SK-N-SH (cell line): ENCODE measurements at regions not wholly inside any gene's neighbourhood (a gene's known extent, or its start where the extent isn't known, plus 50 kb on each side); places are given as distances from the start of the nearest gene placed in this dataset.
A peak's percentile ranks its signal among the peaks of the same experiment; 100 is the strongest.

Source experiments
- CTCF ChIA-PET: fragments of 300-600, 350-600 bp; formaldehyde crosslinking; extraction: SDS; loops from one replicate; lab custom pipeline; 2021; lab: Yijun Ruan, JAX
- POLR2A ChIA-PET: fragments of 350-600 bp; sonication (Branson Sonifier 250); formaldehyde crosslinking; extraction: SDS; loops from one replicate; lab custom pipeline; 2020; ENCODE audit warnings: antibody characterized with exemption, inconsistent platforms; lab: Yijun Ruan, JAX
- DNase-seq: peaks from one replicate; pipeline ENCODE4 v3.0.0; 2012
- H2AFZ ChIP-seq: fragments of 200-600 bp; sonication (generic); 2 replicates; pipeline ENCODE4 v1.8.1; 2016; ENCODE audit warnings: antibody characterized with exemption, mild to moderate bottlenecking, low read depth
- H3F3A ChIP-seq: fragments of 200-600 bp; sonication (generic); replicated peaks from 2 replicates; pipeline ENCODE3; 2016; ENCODE audit warnings: antibody characterized with exemption, mild to moderate bottlenecking; ENCODE audit not compliant: insufficient read depth
- H3K27ac ChIP-seq, 2 experiments: fragments of 200-500 bp in 1 of 2; fragments of 200-600 bp in 1 of 2; sonication (Bioruptor generic) in 1 of 2; sonication (generic), shearing (Covaris generic) in 1 of 2; 2 replicates each; pipeline versions ENCODE4 v1.5.1 to v1.6.1; 2014 to 2016; ENCODE audit warnings: low read depth in 2 of 2, inconsistent platforms in 1 of 2, low read length in 1 of 2, mild to moderate bottlenecking in 1 of 2, mixed read lengths in 1 of 2
- H3K27me3 ChIP-seq: fragments of 200-600 bp; sonication (generic), shearing (Covaris generic); 2 replicates; pipeline ENCODE4 v1.6.1; 2016; ENCODE audit warnings: mixed run types; ENCODE audit not compliant: insufficient read depth
- H3K36me3 ChIP-seq, 2 experiments: fragments of 200-500 bp in 1 of 2; fragments of 200-600 bp in 1 of 2; sonication (Bioruptor generic) in 1 of 2; sonication (generic) in 1 of 2; replicated peaks in 1 of 2; 2 replicates each; pipeline versions ENCODE3 to v1.5.1; 2014 to 2016; ENCODE audit warnings: low read length in 1 of 2, mild to moderate bottlenecking in 1 of 2; ENCODE audit not compliant: insufficient read depth in 2 of 2, control insufficient read depth in 1 of 2
- H3K4me1 ChIP-seq, 2 experiments: fragments of 200-500 bp in 1 of 2; fragments of 200-600 bp in 1 of 2; sonication (Bioruptor generic) in 1 of 2; sonication (generic), shearing (Covaris generic) in 1 of 2; 2 replicates each; pipeline versions ENCODE4 v1.5.1 to v1.6.1; 2014 to 2016; ENCODE audit warnings: low read depth in 1 of 2, low read length in 1 of 2, mixed run types in 1 of 2; ENCODE audit not compliant: insufficient read depth in 2 of 2, control insufficient read depth in 1 of 2
- H3K4me2 ChIP-seq: fragments of 200-600 bp; sonication (generic), shearing (Covaris generic); 2 replicates; pipeline ENCODE4 v1.6.1; 2017; ENCODE audit warnings: mixed run types
- H3K4me3 ChIP-seq, 2 experiments: fragments of 200-500 bp in 1 of 2; fragments of 200-600 bp in 1 of 2; sonication (Bioruptor generic) in 1 of 2; sonication (generic), shearing (Covaris generic) in 1 of 2; 2 replicates each; pipeline versions ENCODE4 v1.5.1 to v1.8.1; 2014 to 2016; ENCODE audit warnings: low read depth in 2 of 2, inconsistent platforms in 1 of 2, low read length in 1 of 2, mild to moderate bottlenecking in 1 of 2, mixed read lengths in 1 of 2, moderate library complexity in 1 of 2
- H3K79me2 ChIP-seq: fragments of 200-600 bp; sonication (generic); 2 replicates; pipeline ENCODE4 v1.8.1; 2017; ENCODE audit warnings: mild to moderate bottlenecking; ENCODE audit not compliant: insufficient read depth
- H3K9ac ChIP-seq: fragments of 200-600 bp; sonication (generic); 2 replicates; pipeline ENCODE4 v1.6.1; 2017; ENCODE audit warnings: mixed run types
- H3K9me2 ChIP-seq: fragments of 200-600 bp; sonication (generic); 2 replicates; pipeline ENCODE4 v1.6.1; 2017; ENCODE audit warnings: mixed run types
- H3K9me3 ChIP-seq: fragments of 200-600 bp; sonication (generic); 2 replicates; pipeline ENCODE4 v1.6.1; 2017; ENCODE audit warnings: mixed run types, mild to moderate bottlenecking, moderate library complexity
- H4K20me1 ChIP-seq: fragments of 200-600 bp; sonication (generic); 2 replicates; pipeline ENCODE4 v1.6.1; 2017; ENCODE audit warnings: mild to moderate bottlenecking, mixed run types; ENCODE audit not compliant: insufficient read depth
- ELF1 ChIP-seq: IDR thresholded peaks from 2 replicates; pipeline ENCODE4 v1.4.0; 2012
- EP300 ChIP-seq, 2 experiments: IDR thresholded peaks; 2 replicates each; pipeline versions ENCODE4 v1.4.0 to v1.6.1; 2012; ENCODE audit warnings: borderline replicate concordance in 1 of 2, low read depth in 1 of 2, low read length in 1 of 2
- EZH2phosphoT487 ChIP-seq: fragments of 200-600 bp; sonication (generic); IDR thresholded peaks from 2 replicates; pipeline ENCODE4 v1.6.1; 2017; ENCODE audit warnings: low read depth, mixed run types, mild to moderate bottlenecking, antibody characterized with exemption, moderate library complexity, borderline replicate concordance
- FOXJ3 ChIP-seq: sonication (generic); formaldehyde crosslinking; IDR thresholded peaks from 2 replicates; pipeline ENCODE4 v1.5.1; 2020; ENCODE audit warnings: mild to moderate bottlenecking, missing genetic modification reagents
- IRF3 ChIP-seq: fragments of 150-350 bp; IDR thresholded peaks from 2 replicates; pipeline ENCODE4 v1.6.1; 2016; ENCODE audit warnings: mild to moderate bottlenecking, low read depth, low read length
- MEF2A ChIP-seq: IDR thresholded peaks from 2 replicates; pipeline ENCODE4 v1.4.0; 2012; ENCODE audit warnings: low read depth, borderline replicate concordance
- MXI1 ChIP-seq: IDR thresholded peaks from 2 replicates; pipeline ENCODE4 v1.6.1; 2012; ENCODE audit warnings: mild to moderate bottlenecking, low read depth, low read length, improper control_type of control experiment
- NRF1 ChIP-seq: IDR thresholded peaks from 2 replicates; pipeline ENCODE4 v1.6.1; 2012; ENCODE audit warnings: low read depth, mild to moderate bottlenecking, low read length
- RAD21 ChIP-seq: IDR thresholded peaks from 2 replicates; pipeline ENCODE4 v1.6.1; 2012; ENCODE audit warnings: mild to moderate bottlenecking, low read length
- RXRA ChIP-seq: IDR thresholded peaks from 2 replicates; pipeline ENCODE4 v1.4.0; 2012; ENCODE audit warnings: low read depth, mild to moderate bottlenecking, borderline replicate concordance
- SMC3 ChIP-seq: IDR thresholded peaks from 2 replicates; pipeline ENCODE4 v1.6.1; 2012; ENCODE audit warnings: low read depth, low read length, improper control_type of control experiment
- TAF1 ChIP-seq: IDR thresholded peaks from 2 replicates; pipeline ENCODE4 v1.6.1; 2012; ENCODE audit warnings: low read depth, mild to moderate bottlenecking, low read length, moderate library complexity, borderline replicate concordance
- TEAD4 ChIP-seq: IDR thresholded peaks from 2 replicates; pipeline ENCODE4 v1.4.0; 2012; ENCODE audit warnings: mild to moderate bottlenecking, borderline replicate concordance; ENCODE audit not compliant: insufficient read depth
- USF1 ChIP-seq: IDR thresholded peaks from 2 replicates; pipeline ENCODE4 v1.4.0; 2012; ENCODE audit warnings: low read depth, borderline replicate concordance
- WGBS: methylation state at CpG from one replicate; pipeline ENCODE4 v1.1.6; 2017; ENCODE audit warnings: low lambda C conversion rate; 5-methylcytosine and 5-hydroxymethylcytosine counted together
- TF ChIP-seq, protein P1 (sequence below): IDR thresholded peaks from 2 replicates; pipeline ENCODE4 v1.6.1; 2012; ENCODE audit warnings: mild to moderate bottlenecking, low read depth, low read length, moderate library complexity

DNA sequence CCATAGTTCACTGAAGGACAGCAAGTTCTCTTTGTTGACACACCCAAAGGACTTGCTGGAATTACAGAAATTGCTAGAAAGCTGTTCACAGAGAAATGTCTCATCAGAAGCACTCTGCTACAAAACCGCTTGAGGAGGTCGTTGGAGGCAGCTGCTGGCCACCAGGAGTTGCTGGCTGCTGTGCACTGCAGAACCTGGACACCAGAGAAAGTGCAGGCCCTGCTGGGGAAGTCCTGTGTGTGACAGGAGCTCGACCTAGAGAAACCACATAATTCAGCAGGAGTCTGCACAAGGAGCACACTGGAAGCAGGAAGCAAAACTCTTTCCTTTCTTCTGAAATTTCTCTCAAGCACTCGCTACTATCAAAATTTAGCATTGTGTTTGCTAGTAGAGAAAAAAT lies 461.5 kb upstream of the GHITM start:
- Histone ChIP-seq H3K27ac (no peak overlapping the region), H3K4me1 (peaks cover 0 to 6% of the 10 kb centered on the region in 2 experiments; a peak in 2 of 4 replicates), H3K27me3 (no peaks in the 10 kb centered on the region), H2AFZ (no peak overlapping the region), H3K36me3 (no peaks in the 10 kb centered on the region), H3K9me2 (no peaks in the 10 kb centered on the region), H3K9me3 (peaks cover 3% of the 10 kb centered on the region; the same call in 1 of the 2 replicates), H3F3A (no peaks in the 10 kb centered on the region), H3K4me3 (no peak overlapping the region), H3K4me2 (no peak overlapping the region), H3K9ac (no peak overlapping the region), H3K79me2 (no peaks in the 10 kb centered on the region), H4K20me1 (no peaks in the 10 kb centered on the region)
- no peak for DNase-seq
- CTCF ChIA-PET: interaction anchor here (0.6 to 1.2 kb wide), 6 partner anchors 10 to 193 kb away, joined by 3 to 4 read pairs (median 4); no protein-coding TSS in a partner anchor
- WGBS: 17% methylated on average over 4 of the region's 4 CpGs
- TF ChIP-seq NRF1 (no peak), RAD21 (0 out of 2 replicates have a peak, but pooled peaks have one; percentile 18)
- POLR2A ChIA-PET: no interaction called here

GRCh38 chr10:83678850-83679249 lies 460.5 kb upstream of the GHITM start:
- no peak overlapping the region for H3K27ac ChIP-seq
- TF ChIP-seq SMC3 (no peak), FOXJ3 (no peak), TEAD4 (no peak), IRF3 (no peak), RAD21 (no peak), USF1 (no peak), TAF1 (no peak), MEF2A (no peak), EP300 (IDR thresholded peaks at IDR 0.05; ENCODE audit: borderline replicate concordance in 1 of 2, low read depth in 1 of 2, low read length in 1 of 2) (no peak), EZH2phosphoT487 (no peak), RXRA (no peak), ELF1 (no peak), MXI1 (no peak)
- TF ChIP-seq, protein P1, sequence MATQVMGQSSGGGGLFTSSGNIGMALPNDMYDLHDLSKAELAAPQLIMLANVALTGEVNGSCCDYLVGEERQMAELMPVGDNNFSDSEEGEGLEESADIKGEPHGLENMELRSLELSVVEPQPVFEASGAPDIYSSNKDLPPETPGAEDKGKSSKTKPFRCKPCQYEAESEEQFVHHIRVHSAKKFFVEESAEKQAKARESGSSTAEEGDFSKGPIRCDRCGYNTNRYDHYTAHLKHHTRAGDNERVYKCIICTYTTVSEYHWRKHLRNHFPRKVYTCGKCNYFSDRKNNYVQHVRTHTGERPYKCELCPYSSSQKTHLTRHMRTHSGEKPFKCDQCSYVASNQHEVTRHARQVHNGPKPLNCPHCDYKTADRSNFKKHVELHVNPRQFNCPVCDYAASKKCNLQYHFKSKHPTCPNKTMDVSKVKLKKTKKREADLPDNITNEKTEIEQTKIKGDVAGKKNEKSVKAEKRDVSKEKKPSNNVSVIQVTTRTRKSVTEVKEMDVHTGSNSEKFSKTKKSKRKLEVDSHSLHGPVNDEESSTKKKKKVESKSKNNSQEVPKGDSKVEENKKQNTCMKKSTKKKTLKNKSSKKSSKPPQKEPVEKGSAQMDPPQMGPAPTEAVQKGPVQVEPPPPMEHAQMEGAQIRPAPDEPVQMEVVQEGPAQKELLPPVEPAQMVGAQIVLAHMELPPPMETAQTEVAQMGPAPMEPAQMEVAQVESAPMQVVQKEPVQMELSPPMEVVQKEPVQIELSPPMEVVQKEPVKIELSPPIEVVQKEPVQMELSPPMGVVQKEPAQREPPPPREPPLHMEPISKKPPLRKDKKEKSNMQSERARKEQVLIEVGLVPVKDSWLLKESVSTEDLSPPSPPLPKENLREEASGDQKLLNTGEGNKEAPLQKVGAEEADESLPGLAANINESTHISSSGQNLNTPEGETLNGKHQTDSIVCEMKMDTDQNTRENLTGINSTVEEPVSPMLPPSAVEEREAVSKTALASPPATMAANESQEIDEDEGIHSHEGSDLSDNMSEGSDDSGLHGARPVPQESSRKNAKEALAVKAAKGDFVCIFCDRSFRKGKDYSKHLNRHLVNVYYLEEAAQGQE: no peak
- H4K20me1 ChIP-seq: no peaks in the 10 kb centered on the region
- no peaks in the 10 kb centered on the region for H3K9me2 ChIP-seq
- H3K27me3 ChIP-seq: no peaks in the 10 kb centered on the region
- no peaks in the 10 kb centered on the region for H3F3A ChIP-seq
- no peaks in the 10 kb centered on the region for H3K79me2 ChIP-seq
- peaks cover 3% of the 10 kb centered on the region; the same call in 1 of the 2 replicates for H3K9me3 ChIP-seq
- ChIA-PET POLR2A (no interaction called here), CTCF (no interaction called here)
- no peak overlapping the region for H3K9ac ChIP-seq
- H3K4me3 ChIP-seq: no peak overlapping the region
- H3K4me1 ChIP-seq: peaks cover 0 to 10% of the 10 kb centered on the region in 2 experiments; a peak in 2 of 4 replicates
- no peak overlapping the region for H2AFZ ChIP-seq
- DNase-seq: no peak
- WGBS: 49% methylated on average over 3 of the region's 3 CpGs
- no peaks in the 10 kb centered on the region for H3K36me3 ChIP-seq
- H3K4me2 ChIP-seq: no peak overlapping the region
